ENCODE measurements at regions not wholly inside any gene's neighbourhood (a gene's known extent, or its start where the extent isn't known, plus 50 kb on each side); places are given as distances from the start of the nearest gene placed in this dataset.
"Not testable (repeated sequence)": the region's sequence is repeated elsewhere in the genome, so short reads cannot be mapped to it uniquely, and the experiment has no call there.

- no peak for DNase-seq (ENCODE audit: low spot score in 2 of 2)
- H3K4me3 ChIP-seq: no peak overlapping the region
- in situ Hi-C loops (cut with MboI; ENCODE audit: low sequenced_read_pairs): no loop called here
- no peaks in the 10 kb centered on the region for H3K36me3 ChIP-seq (replicated peaks)
- no peaks in the 10 kb centered on the region for H3K27me3 ChIP-seq (ENCODE audit: low read depth)
- no peaks in the 10 kb centered on the region for H3K9me3 ChIP-seq
- no peaks in the 10 kb centered on the region for H3K4me1 ChIP-seq
Observed at GRCh38 chr2:106020821-106021661, 173.1 kb downstream of the UXS1 start.

GRCh38 chr2:106020032-106020431 lies 174.1 kb downstream of the UXS1 start:
- no peaks in the 10 kb centered on the region for H3K36me3 ChIP-seq (replicated peaks)
- H3K9me3 ChIP-seq: no peaks in the 10 kb centered on the region
- H3K4me1 ChIP-seq: no peaks in the 10 kb centered on the region
- in situ Hi-C loops (cut with MboI; ENCODE audit: low sequenced_read_pairs): no loop called here
- DNase-seq (ENCODE audit: low spot score in 2 of 2): no peak
- no peak overlapping the region for H3K4me3 ChIP-seq
- H3K27me3 ChIP-seq (ENCODE audit: low read depth): no peaks in the 10 kb centered on the region

- Histone ChIP-seq H3K4me3 (no peak overlapping the region), H3K9me3 (no peaks in the 10 kb centered on the region), H3K4me1 (no peaks in the 10 kb centered on the region), H3K36me3 (replicated peaks) (no peaks in the 10 kb centered on the region), H3K27me3 (ENCODE audit: low read depth) (no peaks in the 10 kb centered on the region)
- no peak for DNase-seq (ENCODE audit: low spot score in 2 of 2)
- in situ Hi-C loops (cut with MboI; ENCODE audit: low sequenced_read_pairs): no loop called here
Observed at GRCh38 chr2:106018141-106018540, 176.0 kb downstream of the UXS1 start.

GRCh38 chr2:106012591-106013347 lies 181.3 kb downstream of the UXS1 start:
- H3K4me3 ChIP-seq: no peak overlapping the region
- DNase-seq (ENCODE audit: low spot score in 2 of 2): no peak
- in situ Hi-C loops (cut with MboI; ENCODE audit: low sequenced_read_pairs): no loop called here
- no peaks in the 10 kb centered on the region for H3K36me3 ChIP-seq (replicated peaks)
- H3K9me3 ChIP-seq: no peaks in the 10 kb centered on the region
- no peaks in the 10 kb centered on the region for H3K4me1 ChIP-seq
- H3K27me3 ChIP-seq (ENCODE audit: low read depth): no peaks in the 10 kb centered on the region

- Histone ChIP-seq H3K27me3 (ENCODE audit: low read depth) (no peaks in the 10 kb centered on the region), H3K36me3 (replicated peaks) (no peaks in the 10 kb centered on the region), H3K4me3 (no peak overlapping the region), H3K4me1 (no peaks in the 10 kb centered on the region), H3K9me3 (no peaks in the 10 kb centered on the region)
- DNase-seq (ENCODE audit: low spot score in 2 of 2): no peak
- in situ Hi-C loops (cut with MboI; ENCODE audit: low sequenced_read_pairs): no loop called here
Observed at GRCh38 chr2:106012001-106012590, 182.0 kb downstream of the UXS1 start.

GRCh38 chr2:106011380-106011779 lies 182.7 kb downstream of the UXS1 start:
- H3K4me1 ChIP-seq: no peaks in the 10 kb centered on the region
- in situ Hi-C loops (cut with MboI; ENCODE audit: low sequenced_read_pairs): no loop called here
- no peak for DNase-seq (ENCODE audit: low spot score in 2 of 2)

GRCh38 chr2:106010818-106011355 lies 183.2 kb downstream of the UXS1 start:
- no peaks in the 10 kb centered on the region for H3K4me1 ChIP-seq
- DNase-seq (ENCODE audit: low spot score in 2 of 2): no peak
- no peaks in the 10 kb centered on the region for H3K36me3 ChIP-seq (replicated peaks)
- H3K9me3 ChIP-seq: no peaks in the 10 kb centered on the region
- H3K27me3 ChIP-seq (ENCODE audit: low read depth): no peaks in the 10 kb centered on the region
- no peak overlapping the region for H3K4me3 ChIP-seq
- in situ Hi-C loops (cut with MboI; ENCODE audit: low sequenced_read_pairs): no loop called here

More at GRCh38 chr2:106011380-106011779, 182.7 kb downstream of the UXS1 start:
- H3K36me3 ChIP-seq (replicated peaks): no peaks in the 10 kb centered on the region
- no peak overlapping the region for H3K4me3 ChIP-seq
- no peaks in the 10 kb centered on the region for H3K27me3 ChIP-seq (ENCODE audit: low read depth)
- H3K9me3 ChIP-seq: no peaks in the 10 kb centered on the region

GRCh38 chr2:106009096-106009495 lies 185.0 kb downstream of the UXS1 start:
- Histone ChIP-seq H3K27me3 (ENCODE audit: low read depth) (no peaks in the 10 kb centered on the region), H3K9me3 (no peaks in the 10 kb centered on the region), H3K4me1 (no peaks in the 10 kb centered on the region), H3K4me3 (no peak overlapping the region), H3K36me3 (replicated peaks) (no peaks in the 10 kb centered on the region)
- DNase-seq (ENCODE audit: low spot score in 2 of 2): no peak
- in situ Hi-C loops (cut with MboI; ENCODE audit: low sequenced_read_pairs): no loop called here

GRCh38 chr2:106004851-106005250 lies 189.2 kb downstream of the UXS1 start:
- Histone ChIP-seq H3K4me1 (no peaks in the 10 kb centered on the region), H3K36me3 (replicated peaks) (no peaks in the 10 kb centered on the region), H3K4me3 (no peak overlapping the region), H3K27me3 (ENCODE audit: low read depth) (no peaks in the 10 kb centered on the region), H3K9me3 (no peaks in the 10 kb centered on the region)
- in situ Hi-C loops (cut with MboI; ENCODE audit: low sequenced_read_pairs): no loop called here
- DNase-seq (ENCODE audit: low spot score in 2 of 2): no peak

- in situ Hi-C loops (cut with MboI; ENCODE audit: low sequenced_read_pairs): no loop called here
- DNase-seq (ENCODE audit: low spot score in 2 of 2): no peak
- no peak overlapping the region for H3K4me3 ChIP-seq
- no peaks in the 10 kb centered on the region for H3K9me3 ChIP-seq
- H3K36me3 ChIP-seq (replicated peaks): no peaks in the 10 kb centered on the region
- H3K27me3 ChIP-seq (ENCODE audit: low read depth): no peaks in the 10 kb centered on the region
- no peaks in the 10 kb centered on the region for H3K4me1 ChIP-seq
Observed at GRCh38 chr2:105999211-105999989, 194.7 kb downstream of the UXS1 start.

GRCh38 chr2:105997711-105998110 lies 196.4 kb downstream of the UXS1 start:
- H3K9me3 ChIP-seq: no peaks in the 10 kb centered on the region
- H3K27me3 ChIP-seq (ENCODE audit: low read depth): no peaks in the 10 kb centered on the region
- H3K4me1 ChIP-seq: no peaks in the 10 kb centered on the region
- no peak for DNase-seq (ENCODE audit: low spot score in 2 of 2)
- in situ Hi-C loops (cut with MboI; ENCODE audit: low sequenced_read_pairs): no loop called here
- no peak overlapping the region for H3K4me3 ChIP-seq
- H3K36me3 ChIP-seq (replicated peaks): no peaks in the 10 kb centered on the region

- Histone ChIP-seq H3K4me1 (no peaks in the 10 kb centered on the region), H3K36me3 (replicated peaks) (no peaks in the 10 kb centered on the region), H3K4me3 (no peak overlapping the region), H3K9me3 (no peaks in the 10 kb centered on the region), H3K27me3 (ENCODE audit: low read depth) (no peaks in the 10 kb centered on the region)
- in situ Hi-C loops (cut with MboI; ENCODE audit: low sequenced_read_pairs): no loop called here
- no peak for DNase-seq (ENCODE audit: low spot score in 2 of 2)
Observed at GRCh38 chr2:105990624-105991023, 203.5 kb downstream of the UXS1 start.

GRCh38 chr2:105989803-105990202 lies 204.3 kb downstream of the UXS1 start:
- H3K4me1 ChIP-seq; H3K27me3 ChIP-seq (ENCODE audit: low read depth); H3K9me3 ChIP-seq; in situ Hi-C loops (cut with MboI; ENCODE audit: low sequenced_read_pairs); H3K36me3 ChIP-seq (replicated peaks); DNase-seq (ENCODE audit: low spot score in 2 of 2); H3K4me3 ChIP-seq: not testable (repeated sequence)

All from HAP-1 (cell line).